ENCODE measurements at regions not wholly inside any gene's neighbourhood (a gene's known extent, or its start where the extent isn't known, plus 50 kb on each side); places are given as distances from the start of the nearest gene placed in this dataset.

DNA sequence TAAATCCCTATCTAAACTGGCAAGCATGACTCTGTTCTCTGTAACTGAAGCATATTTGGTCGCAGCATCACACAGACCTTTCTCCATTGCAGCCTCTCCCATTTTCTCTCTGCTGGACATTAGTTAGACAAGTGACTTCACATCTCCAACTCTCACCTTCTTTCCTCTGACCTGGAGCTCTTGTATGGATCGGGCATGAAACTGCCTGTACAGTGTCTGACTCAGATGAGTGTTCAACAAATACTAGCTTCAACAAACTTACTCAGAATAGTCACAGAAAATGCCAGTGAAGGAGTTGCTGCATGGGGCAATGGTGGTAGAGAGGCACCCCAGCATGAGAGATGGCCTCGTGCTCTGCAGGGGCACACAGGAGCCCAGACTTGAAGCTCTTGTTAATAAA is 104.7 kb upstream of the COPS8 start:
- Histone ChIP-seq H3K9me3 (replicated peaks; ENCODE audit: insufficient read depth, low read length) (no peaks in the 10 kb centered on the region), H3K27ac (ENCODE audit: low read length) (no peak overlapping the region)

DNA sequence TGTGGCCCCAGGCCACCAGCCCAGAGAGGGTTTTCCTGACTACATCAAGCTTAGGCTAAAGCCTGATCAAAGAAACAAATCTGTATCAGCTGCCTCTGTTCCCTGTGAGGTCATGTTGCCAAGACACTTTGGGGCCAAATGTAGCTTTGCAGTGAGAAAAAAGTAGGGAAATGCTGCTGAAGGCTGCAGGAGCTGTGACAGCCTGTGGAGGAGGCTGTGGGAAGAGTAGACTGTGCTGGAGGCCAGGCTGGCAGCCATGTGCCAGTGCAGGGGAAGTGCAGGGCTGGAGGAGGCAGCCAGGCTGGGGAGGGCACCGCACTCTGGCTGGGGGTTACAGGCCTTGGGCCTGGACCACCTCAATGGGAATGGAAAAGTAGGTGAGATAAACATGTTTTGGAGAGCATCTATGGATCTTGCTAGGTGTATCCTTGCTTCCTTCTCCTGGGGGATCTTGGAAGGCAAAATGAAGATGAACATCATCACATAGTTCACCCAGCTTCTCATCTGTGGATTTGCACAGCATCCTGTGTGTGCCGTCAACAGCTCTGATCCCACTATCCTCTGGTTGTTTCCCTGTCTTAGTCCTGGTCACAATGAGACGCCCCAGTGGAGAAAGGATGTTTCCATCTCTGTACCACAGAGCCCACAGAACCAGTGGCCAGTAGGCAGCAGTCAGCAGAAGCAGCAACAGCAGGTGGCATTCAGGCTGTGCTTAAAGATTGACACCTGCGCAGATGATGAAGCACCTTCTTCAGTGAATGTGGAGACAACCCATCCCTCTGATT is 103.8 kb upstream of the COPS8 start:
- Histone ChIP-seq H3F3A (ENCODE audit: insufficient read depth, low read length) (no peaks in the 10 kb centered on the region), H3K4me1 (ENCODE audit: low read length) (no peaks in the 10 kb centered on the region), H3K4me3 (ENCODE audit: low read length) (no peak overlapping the region), H3K36me3 (replicated peaks; ENCODE audit: insufficient read depth, low read length) (no peaks in the 10 kb centered on the region), H3K27me3 (replicated peaks; ENCODE audit: insufficient read depth, low read length) (no peaks in the 10 kb centered on the region), H3K9me3 (replicated peaks; ENCODE audit: insufficient read depth, low read length) (no peaks in the 10 kb centered on the region), H4K20me1 (ENCODE audit: insufficient read depth, low read length) (no peaks in the 10 kb centered on the region), H3K9me2 (replicated peaks; ENCODE audit: insufficient read depth, low read length) (no peaks in the 10 kb centered on the region), H3K9ac (ENCODE audit: low read length) (no peak overlapping the region), H3K4me2 (ENCODE audit: low read depth, low read length) (no peak overlapping the region), H2AFZ (ENCODE audit: low read length) (no peak overlapping the region), H3K79me2 (ENCODE audit: low read length) (no peaks in the 10 kb centered on the region), H3K27ac (ENCODE audit: low read length) (no peak overlapping the region)
- no peak for DNase-seq
- no peak for TF ChIP-seq EZH2 (optimal IDR thresholded peaks at IDR 0.05; ENCODE audit: low read depth, low read length)

More for the DNA sequence above, 104.7 kb upstream of the COPS8 start:
- Histone ChIP-seq H2AFZ (ENCODE audit: low read length) (no peak overlapping the region), H3K9ac (ENCODE audit: low read length) (no peak overlapping the region), H3K4me1 (ENCODE audit: low read length) (no peaks in the 10 kb centered on the region), H3K4me2 (ENCODE audit: low read depth, low read length) (no peak overlapping the region), H3K4me3 (ENCODE audit: low read length) (no peak overlapping the region), H3K79me2 (ENCODE audit: low read length) (no peaks in the 10 kb centered on the region), H3K27me3 (replicated peaks; ENCODE audit: insufficient read depth, low read length) (no peaks in the 10 kb centered on the region), H3K36me3 (replicated peaks; ENCODE audit: insufficient read depth, low read length) (no peaks in the 10 kb centered on the region), H3F3A (ENCODE audit: insufficient read depth, low read length) (no peaks in the 10 kb centered on the region), H3K9me2 (replicated peaks; ENCODE audit: insufficient read depth, low read length) (no peaks in the 10 kb centered on the region), H4K20me1 (ENCODE audit: insufficient read depth, low read length) (no peaks in the 10 kb centered on the region)
- TF ChIP-seq EZH2phosphoT487 (IDR thresholded peaks at IDR 0.05; ENCODE audit: low read length), result no peak
- TF ChIP-seq, protein P1, sequence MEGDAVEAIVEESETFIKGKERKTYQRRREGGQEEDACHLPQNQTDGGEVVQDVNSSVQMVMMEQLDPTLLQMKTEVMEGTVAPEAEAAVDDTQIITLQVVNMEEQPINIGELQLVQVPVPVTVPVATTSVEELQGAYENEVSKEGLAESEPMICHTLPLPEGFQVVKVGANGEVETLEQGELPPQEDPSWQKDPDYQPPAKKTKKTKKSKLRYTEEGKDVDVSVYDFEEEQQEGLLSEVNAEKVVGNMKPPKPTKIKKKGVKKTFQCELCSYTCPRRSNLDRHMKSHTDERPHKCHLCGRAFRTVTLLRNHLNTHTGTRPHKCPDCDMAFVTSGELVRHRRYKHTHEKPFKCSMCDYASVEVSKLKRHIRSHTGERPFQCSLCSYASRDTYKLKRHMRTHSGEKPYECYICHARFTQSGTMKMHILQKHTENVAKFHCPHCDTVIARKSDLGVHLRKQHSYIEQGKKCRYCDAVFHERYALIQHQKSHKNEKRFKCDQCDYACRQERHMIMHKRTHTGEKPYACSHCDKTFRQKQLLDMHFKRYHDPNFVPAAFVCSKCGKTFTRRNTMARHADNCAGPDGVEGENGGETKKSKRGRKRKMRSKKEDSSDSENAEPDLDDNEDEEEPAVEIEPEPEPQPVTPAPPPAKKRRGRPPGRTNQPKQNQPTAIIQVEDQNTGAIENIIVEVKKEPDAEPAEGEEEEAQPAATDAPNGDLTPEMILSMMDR (IDR thresholded peaks at IDR 0.05; ENCODE audit: low read length), result no peak
- TF ChIP-seq EZH2 (optimal IDR thresholded peaks at IDR 0.05; ENCODE audit: low read depth, low read length), result no peak
- DNase-seq, result no peak

DNA sequence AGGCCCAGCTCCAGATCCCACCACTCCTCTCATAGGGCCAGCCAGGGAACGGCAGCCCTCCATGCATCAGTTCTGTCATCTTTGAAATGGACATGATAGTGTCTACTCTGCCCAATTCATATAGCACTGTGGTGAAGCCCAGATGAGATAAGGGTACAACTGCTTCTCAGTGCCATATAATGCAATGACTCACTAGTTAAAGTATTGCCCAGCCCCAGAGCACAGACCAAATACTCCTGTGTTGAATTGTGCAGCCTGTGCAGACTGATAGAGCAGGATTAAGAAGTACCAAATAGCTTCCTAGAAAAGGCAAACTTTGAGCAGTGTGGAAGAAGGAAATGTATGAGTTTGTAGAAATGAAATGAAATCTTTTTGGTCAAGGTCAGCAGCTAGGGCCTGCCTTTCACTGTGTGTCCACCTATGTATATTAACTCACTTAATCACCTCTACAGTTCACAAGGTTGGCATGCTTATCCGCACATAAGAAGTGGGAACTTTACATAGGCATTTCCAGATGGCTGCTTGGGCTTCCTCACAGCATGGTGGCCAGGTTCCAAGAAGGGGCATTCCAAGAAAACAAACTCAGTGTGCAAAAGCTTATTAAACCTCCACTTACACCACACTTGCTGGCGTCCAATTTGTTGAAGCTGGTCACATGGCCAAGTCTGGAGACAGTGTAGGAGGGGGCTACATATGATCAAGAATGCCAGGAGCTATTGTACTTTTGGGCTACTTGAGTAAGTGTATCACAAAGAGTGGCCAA is 102.8 kb upstream of the COPS8 start:
- Histone ChIP-seq H3F3A (ENCODE audit: insufficient read depth, low read length) (no peaks in the 10 kb centered on the region), H3K9me2 (replicated peaks; ENCODE audit: insufficient read depth, low read length) (no peaks in the 10 kb centered on the region), H3K27me3 (replicated peaks; ENCODE audit: insufficient read depth, low read length) (no peaks in the 10 kb centered on the region), H3K27ac (ENCODE audit: low read length) (no peak overlapping the region), H3K4me2 (ENCODE audit: low read depth, low read length) (no peak overlapping the region), H3K4me3 (ENCODE audit: low read length) (no peak overlapping the region), H3K9ac (ENCODE audit: low read length) (no peak overlapping the region), H3K9me3 (replicated peaks; ENCODE audit: insufficient read depth, low read length) (no peaks in the 10 kb centered on the region), H3K79me2 (ENCODE audit: low read length) (no peaks in the 10 kb centered on the region), H2AFZ (ENCODE audit: low read length) (no peak overlapping the region), H4K20me1 (ENCODE audit: insufficient read depth, low read length) (no peaks in the 10 kb centered on the region), H3K36me3 (replicated peaks; ENCODE audit: insufficient read depth, low read length) (no peaks in the 10 kb centered on the region), H3K4me1 (ENCODE audit: low read length) (no peaks in the 10 kb centered on the region)
- TF ChIP-seq EZH2phosphoT487 (IDR thresholded peaks at IDR 0.05; ENCODE audit: low read length) (no peak), EZH2 (optimal IDR thresholded peaks at IDR 0.05; ENCODE audit: low read depth, low read length) (no peak)
- TF ChIP-seq, protein P1 (IDR thresholded peaks at IDR 0.05; ENCODE audit: low read length), result no peak
- DNase-seq, result no peak
